ENCODE measurements at regions not wholly inside any gene's neighbourhood (a gene's known extent, or its start where the extent isn't known, plus 50 kb on each side); places are given as distances from the start of the nearest gene placed in this dataset.
A peak's percentile ranks its signal among the peaks of the same experiment; 100 is the strongest.
"Not testable (repeated sequence)": the region's sequence is repeated elsewhere in the genome, so short reads cannot be mapped to it uniquely, and the experiment has no call there.

- peak; percentile 98 for ATAC-seq
These were observed 484.4 kb downstream of the ATP23 start for GRCh38 chr12:58425481-58426392.

GRCh38 chr12:58426437-58426836 lies 485.1 kb downstream of the ATP23 start:
- ATAC-seq: not testable (repeated sequence)

- peak; percentile 89 for ATAC-seq
These were observed 486.3 kb downstream of the LRIG3 start for GRCh38 chr12:58433959-58434358.

GRCh38 chr12:58434726-58435125 lies 485.6 kb downstream of the LRIG3 start:
- no peak for ATAC-seq

GRCh38 chr12:58435647-58436046 lies 484.7 kb downstream of the LRIG3 start:
- no peak for ATAC-seq

GRCh38 chr12:58441483-58441882 lies 478.8 kb downstream of the LRIG3 start:
- no peak for ATAC-seq

GRCh38 chr12:58443273-58443980 lies 476.9 kb downstream of the LRIG3 start:
- peak; percentile 17 for ATAC-seq

- ATAC-seq: no peak
These were observed 476.3 kb downstream of the LRIG3 start for GRCh38 chr12:58443981-58444371.

GRCh38 chr12:58450868-58451482 lies 469.3 kb downstream of the LRIG3 start:
- ATAC-seq: no peak

- ATAC-seq: no peak
These were observed 467.8 kb downstream of the LRIG3 start for GRCh38 chr12:58452546-58452945.

GRCh38 chr12:58453306-58453705 lies 467.0 kb downstream of the LRIG3 start:
- no peak for ATAC-seq

GRCh38 chr12:58455136-58455535 lies 465.2 kb downstream of the LRIG3 start:
- ATAC-seq: no peak

GRCh38 chr12:58458102-58458501 lies 462.2 kb downstream of the LRIG3 start:
- ATAC-seq: no peak

GRCh38 chr12:58459191-58459590 lies 461.1 kb downstream of the LRIG3 start:
- ATAC-seq: no peak

GRCh38 chr12:58463051-58463450 lies 457.3 kb downstream of the LRIG3 start:
- no peak for ATAC-seq

GRCh38 chr12:58465418-58465817 lies 454.9 kb downstream of the LRIG3 start:
- ATAC-seq: no peak

GRCh38 chr12:58470266-58471010 lies 449.9 kb downstream of the LRIG3 start:
- ATAC-seq: no peak

GRCh38 chr12:58479401-58479800 lies 440.9 kb downstream of the LRIG3 start:
- ATAC-seq: no peak

- ATAC-seq: no peak
These were observed 438.5 kb downstream of the LRIG3 start for GRCh38 chr12:58481811-58482210.

- ATAC-seq: no peak
These were observed 433.0 kb downstream of the LRIG3 start for GRCh38 chr12:58487255-58487654.

GRCh38 chr12:58487678-58488161 lies 432.6 kb downstream of the LRIG3 start:
- ATAC-seq: no peak

GRCh38 chr12:58489394-58489793 lies 430.9 kb downstream of the LRIG3 start:
- ATAC-seq: no peak

- ATAC-seq: no peak
These were observed 429.0 kb downstream of the LRIG3 start for GRCh38 chr12:58491306-58491705.

Data from esophagus mucosa (tissue), 1 donor.